HepG2 (cell line): ENCODE measurements at regions not wholly inside any gene's neighbourhood (a gene's known extent, or its start where the extent isn't known, plus 50 kb on each side); places are given as distances from the start of the nearest gene placed in this dataset.

Experiments
- ATAC-seq: fragments of 200-7000 bp; cut with Tn5 transposase; 3 replicates; pipeline ENCODE4 v1.9.1; 2020; ENCODE audit warnings: mild to moderate bottlenecking, moderate library complexity
- BruUV-seq: library from RNA; stranded (reverse); fragments of 400-500 nt; replicated peaks from 2 replicates; lab custom pipeline; 2021; lab: Mats Ljungman, UMichigan
- CTCF ChIA-PET: fragments of 300-600 bp; formaldehyde crosslinking; extraction: SDS; loops from one replicate; lab custom pipeline; 2021; ENCODE audit warnings: low total read pairs, inconsistent platforms, low intra/inter-chr PET ratio; lab: Yijun Ruan, JAX
- POLR2A ChIA-PET: fragments of 350-600 bp; sonication (Branson Sonifier 250); formaldehyde crosslinking; loops from one replicate; lab custom pipeline; 2020; ENCODE audit warnings: antibody characterized with exemption, inconsistent platforms; lab: Yijun Ruan, JAX
- DNase-seq: peaks from one replicate; pipeline ENCODE4 v3.0.0-alpha.2; 2015; ENCODE audit warnings: low spot score
- FAIRE-seq: peaks from 3 replicates; lab custom pipeline; 2011; peaks lifted over from hg19 to GRCh38; lab: Jason Lieb, UNC
- H2AFZ ChIP-seq: one replicate; pipeline ENCODE4 v1.6.1; 2011; ENCODE audit warnings: low read length, inconsistent platforms
- H3K27ac ChIP-seq: fragments of 300-600 bp; 3 replicates; pipeline ENCODE4 v1.8.0; 2011; ENCODE audit warnings: mixed run types, mild to moderate bottlenecking, mixed read lengths, low read length, inconsistent platforms; ENCODE audit not compliant: insufficient read depth; ENCODE audit errors: extremely low read length
- H3K27me3 ChIP-seq, 2 experiments: fragments of 200-600 bp in 1 of 2; 2 replicates in 1 of 2; 3 replicates in 1 of 2; pipeline versions ENCODE4 v1.6.0 to v1.8.0; 2011; ENCODE audit warnings: low read length in 2 of 2, mild to moderate bottlenecking in 2 of 2, moderate library complexity in 2 of 2, inconsistent platforms in 1 of 2; ENCODE audit not compliant: insufficient read depth in 2 of 2, control insufficient read depth in 1 of 2
- H3K36me3 ChIP-seq, 2 experiments: fragments of 200-600 bp in 1 of 2; replicated peaks in 1 of 2; 2 replicates in 1 of 2; 3 replicates in 1 of 2; pipeline versions ENCODE4 v1.5.1 to v1.8.0; 2011; ENCODE audit warnings: low read length in 2 of 2, inconsistent platforms in 1 of 2; ENCODE audit not compliant: insufficient read depth in 2 of 2, control insufficient read depth in 1 of 2
- H3K4me1 ChIP-seq: 2 replicates; pipeline ENCODE4 v1.5.1; 2012; ENCODE audit warnings: low read length, inconsistent platforms; ENCODE audit not compliant: insufficient read depth
- H3K4me2 ChIP-seq: 2 replicates; pipeline ENCODE4 v1.6.0; 2011; ENCODE audit warnings: low read depth, low read length, inconsistent platforms
- H3K4me3 ChIP-seq, 3 experiments: fragments of 200-600 bp in 1 of 3; sonication (generic), shearing (Covaris generic) in 1 of 3; replicated peaks in 1 of 3; 2 replicates each; pipeline ENCODE4 v1.5.1; 2011 to 2016; ENCODE audit warnings: low read length in 3 of 3, inconsistent platforms in 2 of 3, low read depth in 2 of 3, mild to moderate bottlenecking in 2 of 3, control low read depth in 1 of 3, mixed read lengths in 1 of 3; ENCODE audit not compliant: insufficient read depth in 1 of 3
- H3K79me2 ChIP-seq: one replicate; pipeline ENCODE4 v1.6.1; 2011; ENCODE audit warnings: low read length, inconsistent platforms; ENCODE audit not compliant: insufficient read depth
- H3K9ac ChIP-seq: 2 replicates; pipeline ENCODE4 v1.6.0; 2011; ENCODE audit warnings: mild to moderate bottlenecking, low read depth, low read length, inconsistent platforms; ENCODE audit not compliant: insufficient read depth
- H3K9me3 ChIP-seq: 2 replicates; pipeline ENCODE4 v1.5.1; 2012; ENCODE audit warnings: mild to moderate bottlenecking, low read length
- H4K20me1 ChIP-seq: 2 replicates; pipeline ENCODE4 v1.6.0; 2011; ENCODE audit warnings: inconsistent platforms, mild to moderate bottlenecking, low read length, moderate library complexity; ENCODE audit not compliant: insufficient read depth
- NFE2L1 ChIP-seq: sonication (generic); formaldehyde crosslinking; IDR thresholded peaks from 2 replicates; pipeline ENCODE4 v1.4.0; 2020; ENCODE audit warnings: missing genetic modification reagents, mild to moderate bottlenecking, borderline replicate concordance
- REXO4 ChIP-seq: sonication (generic); formaldehyde crosslinking; IDR thresholded peaks from 2 replicates; pipeline ENCODE4 v1.8.0; 2022; ENCODE audit warnings: missing genetic modification reagents, mild to moderate bottlenecking, borderline replicate concordance
- ZNF709 ChIP-seq: sonication (generic); formaldehyde crosslinking; IDR thresholded peaks from 2 replicates; pipeline ENCODE4 v1.5.0; 2020; ENCODE audit warnings: mild to moderate bottlenecking, missing genetic modification reagents
- ZNF782 ChIP-seq: sonication (generic); formaldehyde crosslinking; IDR thresholded peaks from 2 replicates; pipeline ENCODE4 v1.4.0; 2020; ENCODE audit warnings: missing genetic modification reagents, mild to moderate bottlenecking, borderline replicate concordance
- ZNF839 ChIP-seq: sonication (generic); formaldehyde crosslinking; IDR thresholded peaks from 2 replicates; pipeline ENCODE4 v1.4.0; 2020; ENCODE audit warnings: missing genetic modification reagents, mild to moderate bottlenecking, borderline replicate concordance
- WGBS: methylation state at CpG from one replicate; pipeline ENCODE4 v1.1.6; 2017; ENCODE audit warnings: low lambda C conversion rate; 5-methylcytosine and 5-hydroxymethylcytosine counted together
- in situ Hi-C: cut with HindIII; loops from 2 replicates; pipeline ENCODE4 v1.10.0; 2017; ENCODE audit warnings: low pct_unique_long_range_greater_than_20kb; ENCODE audit not compliant: extremely low pct_ligation_motif_present
- intact Hi-C: fragments of 100-400 bp; cut with micrococcal nuclease; formaldehyde crosslinking; loops from one replicate; pipeline ENCODE4 v1.10.0; 2022; ENCODE audit not compliant: unreplicated experiment
- TF ChIP-seq, protein P1 (sequence below): IDR thresholded peaks from 2 replicates; pipeline ENCODE4 v1.6.1; 2012; ENCODE audit warnings: low read length, improper control_type of control experiment

DNA sequence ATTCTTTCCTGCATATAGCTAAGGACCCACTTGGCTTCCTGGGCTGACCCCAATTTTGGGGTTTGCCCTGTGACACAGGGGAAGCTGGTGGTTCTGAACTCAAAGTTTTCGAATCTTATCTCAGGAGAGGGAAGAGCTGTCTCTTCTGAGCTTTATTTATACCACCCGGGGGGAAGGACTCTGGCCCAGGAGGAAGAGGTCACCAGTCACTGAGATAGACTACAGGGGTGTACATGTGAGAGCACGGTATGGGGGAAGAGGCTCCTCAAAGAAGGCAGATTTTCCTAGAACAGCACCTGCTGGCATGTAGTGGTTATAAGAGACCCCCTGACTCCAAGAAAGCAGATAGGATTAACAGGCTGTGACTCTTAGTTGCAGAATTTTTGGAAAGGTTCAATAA lies 101.8 kb upstream of the ELMO1 start (continued):
- TF ChIP-seq, protein P1, sequence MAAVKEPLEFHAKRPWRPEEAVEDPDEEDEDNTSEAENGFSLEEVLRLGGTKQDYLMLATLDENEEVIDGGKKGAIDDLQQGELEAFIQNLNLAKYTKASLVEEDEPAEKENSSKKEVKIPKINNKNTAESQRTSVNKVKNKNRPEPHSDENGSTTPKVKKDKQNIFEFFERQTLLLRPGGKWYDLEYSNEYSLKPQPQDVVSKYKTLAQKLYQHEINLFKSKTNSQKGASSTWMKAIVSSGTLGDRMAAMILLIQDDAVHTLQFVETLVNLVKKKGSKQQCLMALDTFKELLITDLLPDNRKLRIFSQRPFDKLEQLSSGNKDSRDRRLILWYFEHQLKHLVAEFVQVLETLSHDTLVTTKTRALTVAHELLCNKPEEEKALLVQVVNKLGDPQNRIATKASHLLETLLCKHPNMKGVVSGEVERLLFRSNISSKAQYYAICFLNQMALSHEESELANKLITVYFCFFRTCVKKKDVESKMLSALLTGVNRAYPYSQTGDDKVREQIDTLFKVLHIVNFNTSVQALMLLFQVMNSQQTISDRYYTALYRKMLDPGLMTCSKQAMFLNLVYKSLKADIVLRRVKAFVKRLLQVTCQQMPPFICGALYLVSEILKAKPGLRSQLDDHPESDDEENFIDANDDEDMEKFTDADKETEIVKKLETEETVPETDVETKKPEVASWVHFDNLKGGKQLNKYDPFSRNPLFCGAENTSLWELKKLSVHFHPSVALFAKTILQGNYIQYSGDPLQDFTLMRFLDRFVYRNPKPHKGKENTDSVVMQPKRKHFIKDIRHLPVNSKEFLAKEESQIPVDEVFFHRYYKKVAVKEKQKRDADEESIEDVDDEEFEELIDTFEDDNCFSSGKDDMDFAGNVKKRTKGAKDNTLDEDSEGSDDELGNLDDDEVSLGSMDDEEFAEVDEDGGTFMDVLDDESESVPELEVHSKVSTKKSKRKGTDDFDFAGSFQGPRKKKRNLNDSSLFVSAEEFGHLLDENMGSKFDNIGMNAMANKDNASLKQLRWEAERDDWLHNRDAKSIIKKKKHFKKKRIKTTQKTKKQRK = no peak
- TF ChIP-seq NFE2L1 = no peak
- TF ChIP-seq, all 625 proteins: peak for 0

DNA sequence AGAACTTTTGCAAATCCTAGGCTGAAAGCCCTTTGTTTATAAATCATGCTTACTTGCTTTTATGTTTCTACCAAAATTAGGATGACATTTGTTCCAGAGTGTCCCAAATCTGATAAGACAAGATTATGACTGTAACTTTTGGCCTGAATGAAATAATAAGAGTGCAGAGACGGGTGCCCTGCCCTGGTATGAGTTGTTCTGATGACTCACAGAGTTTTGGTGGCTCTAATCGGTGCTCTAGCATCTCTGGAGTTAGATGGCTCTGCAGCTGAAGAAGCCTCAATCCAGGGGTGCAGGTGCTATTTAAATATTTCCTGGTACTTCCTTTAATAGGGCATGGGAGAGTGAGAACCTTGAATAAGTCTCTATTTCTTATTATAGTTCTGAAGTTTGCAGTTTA lies 102.2 kb upstream of the ELMO1 start:
- BruUV-seq = no TSS peak
- POLR2A ChIA-PET = no interaction called here

More for the DNA sequence above, 102.2 kb upstream of the ELMO1 start:
- Histone ChIP-seq H3K36me3 (no peaks in the 10 kb centered on the region), H3K4me3 (no peak overlapping the region), H3K27ac (no peak overlapping the region), H3K27me3 (peaks cover 0 to 4% of the 10 kb centered on the region in 2 experiments; a peak in 1 of 5 replicates), H2AFZ (no peak overlapping the region), H3K4me2 (no peak overlapping the region), H3K9ac (no peak overlapping the region), H3K4me1 (no peaks in the 10 kb centered on the region), H3K79me2 (no peaks in the 10 kb centered on the region), H3K9me3 (no peaks in the 10 kb centered on the region), H4K20me1 (no peaks in the 10 kb centered on the region)
- FAIRE-seq (no peak), ATAC-seq (no peak), DNase-seq (no peak)
- CTCF ChIA-PET = no interaction called here
- TF ChIP-seq ZNF782 (no peak), ZNF709 (CRISPR knock-in tag) (no peak), ZNF839 (CRISPR knock-in tag) (no peak), REXO4 (CRISPR knock-in tag) (no peak)
- in situ Hi-C loops (no loop called here), intact Hi-C loops (no loop called here)
- 6% methylated on average over 2 of the region's 2 CpGs for WGBS
